DMS114 treated with DMSO at 0.1 percent for 48 hours (cell line): ENCODE measurements at regions not wholly inside any gene's neighbourhood (a gene's known extent, or its start where the extent isn't known, plus 50 kb on each side); places are given as distances from the start of the nearest gene placed in this dataset.
"Not testable (repeated sequence)": the region's sequence is repeated elsewhere in the genome, so short reads cannot be mapped to it uniquely, and the experiment has no call there.

Experiments used
- DNase-seq: peaks from one replicate; lab custom pipeline; 2025; ENCODE audit not compliant: unreplicated experiment; lab: John Stamatoyannopoulos, UW

DNA sequence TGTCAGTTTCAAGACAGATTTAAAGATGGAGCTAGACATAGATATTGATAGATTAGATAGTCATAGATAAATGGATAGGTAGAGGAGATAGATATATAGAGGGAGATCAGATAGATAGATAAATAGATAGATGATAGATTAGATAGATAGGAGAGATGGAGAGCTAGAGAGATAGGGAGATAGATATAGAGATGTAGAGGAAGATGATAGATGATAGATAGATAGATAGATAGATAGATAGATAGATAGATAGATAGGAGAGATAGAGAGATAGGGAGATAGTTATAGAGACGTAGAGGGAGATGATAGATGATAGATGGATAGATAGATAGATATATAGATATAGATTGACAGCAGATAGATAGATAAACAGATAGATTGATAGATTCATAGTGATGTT is 1038.8 kb upstream of the AUTS2 start:
- no peak for DNase-seq

DNA sequence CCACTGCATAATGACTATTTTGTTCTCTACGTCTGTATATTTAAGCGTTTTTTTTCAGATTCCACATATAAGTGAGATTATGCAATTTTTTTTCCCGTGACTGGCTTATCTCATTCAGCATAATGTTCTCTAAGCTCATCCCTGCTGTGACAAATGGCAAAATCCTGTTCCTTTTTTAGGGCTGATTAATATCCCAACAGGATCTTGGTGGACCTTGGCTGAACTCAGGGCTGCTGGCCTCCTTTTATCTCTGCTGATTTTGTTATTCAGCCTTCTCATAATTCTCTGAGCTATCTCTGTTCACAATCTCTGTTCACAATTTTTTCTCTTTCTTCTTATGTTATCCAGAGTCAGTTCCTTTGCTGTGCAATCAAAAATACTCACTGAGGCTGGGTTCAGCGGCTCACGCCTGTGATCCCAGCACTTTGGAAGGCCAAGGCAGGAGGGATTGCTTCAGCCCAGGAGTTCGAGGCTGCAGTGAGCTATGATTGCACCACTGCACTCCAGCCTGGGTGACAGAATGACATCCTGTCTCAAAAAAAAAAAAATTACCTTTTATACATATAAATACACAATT is 1035.9 kb upstream of the AUTS2 start:
- no peak for DNase-seq

DNA sequence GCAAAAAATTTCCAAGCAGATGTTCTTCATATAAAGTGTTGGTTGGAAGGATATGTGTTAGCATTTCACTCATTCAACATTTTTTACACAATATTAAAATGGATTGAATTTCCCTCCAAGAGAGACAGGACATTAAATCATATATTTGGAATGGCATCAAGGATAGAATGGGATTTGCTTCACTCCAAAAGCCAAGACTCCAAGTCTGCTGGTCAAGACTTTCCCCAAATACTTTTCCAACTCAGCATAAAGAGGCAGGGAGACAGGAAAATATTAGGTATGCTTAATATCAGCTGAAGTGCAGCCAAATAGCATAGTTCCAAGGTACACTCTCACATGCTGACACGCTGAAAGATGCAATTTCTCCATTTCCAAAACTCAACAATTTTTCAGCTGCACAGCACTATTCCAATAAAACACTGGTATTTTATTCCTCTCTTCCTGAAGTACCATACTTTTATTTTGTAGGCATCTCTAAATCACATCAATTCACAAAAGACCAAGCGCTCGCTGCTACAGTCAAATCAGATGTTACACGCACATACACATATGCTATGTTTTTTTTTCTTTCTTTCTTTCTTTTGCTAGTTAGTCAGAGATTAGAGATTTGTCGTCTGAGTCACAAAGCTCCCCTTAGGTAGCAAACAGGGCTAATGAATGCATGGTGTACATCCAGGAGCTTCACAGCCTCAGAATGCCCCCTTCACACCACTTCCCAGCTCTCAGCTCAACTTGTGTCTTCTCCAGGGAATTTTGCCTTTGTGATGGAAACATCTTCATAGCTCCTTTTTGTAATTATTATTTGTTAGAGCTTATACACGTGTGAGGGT is 1033.8 kb upstream of the AUTS2 start:
- DNase-seq, result no peak

DNA sequence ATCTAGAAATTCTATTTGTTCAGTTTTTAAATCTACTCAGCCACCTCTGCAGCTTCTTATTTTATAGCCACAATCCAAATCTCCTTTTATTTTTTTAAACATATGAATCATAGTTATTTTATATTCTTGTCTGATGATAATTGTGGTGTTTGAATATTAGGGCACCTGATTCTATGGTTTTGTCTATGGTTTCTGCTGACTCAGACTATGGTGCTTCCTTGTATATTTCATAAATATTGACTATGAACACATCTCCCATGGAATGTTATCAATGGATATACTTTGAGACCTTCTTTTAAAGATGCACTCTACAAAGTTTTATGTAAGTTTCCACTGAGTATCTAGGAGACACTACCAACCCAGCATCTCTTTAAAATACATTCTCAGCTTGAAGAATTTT is 1027.0 kb upstream of the AUTS2 start:
- DNase-seq, result no peak

DNA sequence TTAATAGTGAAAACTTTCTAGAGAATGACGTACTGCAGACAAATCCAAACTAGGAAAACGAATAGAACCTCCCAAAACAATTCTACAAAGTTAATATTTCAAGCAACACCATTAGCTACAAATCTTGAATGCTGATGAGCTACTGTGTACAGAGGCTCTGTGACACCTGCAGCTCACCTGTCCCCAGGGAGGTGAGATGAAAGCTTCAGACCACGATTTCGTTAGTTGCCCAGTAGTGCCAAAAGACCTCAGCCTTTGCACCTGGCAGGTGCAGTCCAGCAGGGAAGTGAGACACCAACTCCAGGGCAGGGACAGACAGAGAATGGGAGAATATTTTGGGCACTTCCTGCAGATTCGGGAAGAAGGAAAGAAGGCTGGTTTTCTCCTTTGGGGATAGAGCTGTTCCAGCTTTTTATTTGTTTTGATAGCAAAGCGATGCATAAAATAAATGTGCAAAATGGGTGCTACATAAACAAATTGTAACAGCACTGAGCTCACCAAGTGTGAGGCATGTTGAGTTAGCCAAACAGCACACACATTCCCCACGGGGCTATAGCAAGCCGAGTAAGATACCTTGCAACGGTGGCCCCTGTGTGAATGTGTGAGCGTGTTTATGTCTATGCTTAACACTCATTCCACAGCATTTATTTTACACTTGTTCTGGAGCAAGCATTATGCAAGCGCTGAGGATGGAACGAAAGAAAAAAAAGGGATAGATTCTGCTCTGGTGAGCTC is 1024.8 kb upstream of the AUTS2 start:
- no peak for DNase-seq

DNA sequence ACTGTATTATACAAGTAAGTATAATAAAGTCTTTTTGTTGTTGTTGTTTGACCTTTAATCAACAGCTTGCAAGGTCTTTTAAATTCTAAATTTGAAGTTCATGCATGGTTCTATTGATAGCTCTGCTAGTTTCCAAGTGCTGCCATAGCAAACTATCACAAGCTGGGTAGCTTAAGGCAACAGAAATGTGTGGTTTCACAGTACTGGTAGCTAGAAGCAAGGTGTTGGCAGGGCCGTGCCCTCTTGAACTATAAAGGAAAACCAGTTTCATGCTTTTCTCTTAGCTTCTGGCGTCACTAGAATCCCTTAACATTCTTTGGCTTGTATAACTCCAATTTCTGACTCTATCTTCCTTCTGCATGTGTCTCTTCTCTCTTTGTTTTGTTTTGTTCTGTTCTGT is 1021.9 kb upstream of the AUTS2 start:
- no peak for DNase-seq

DNA sequence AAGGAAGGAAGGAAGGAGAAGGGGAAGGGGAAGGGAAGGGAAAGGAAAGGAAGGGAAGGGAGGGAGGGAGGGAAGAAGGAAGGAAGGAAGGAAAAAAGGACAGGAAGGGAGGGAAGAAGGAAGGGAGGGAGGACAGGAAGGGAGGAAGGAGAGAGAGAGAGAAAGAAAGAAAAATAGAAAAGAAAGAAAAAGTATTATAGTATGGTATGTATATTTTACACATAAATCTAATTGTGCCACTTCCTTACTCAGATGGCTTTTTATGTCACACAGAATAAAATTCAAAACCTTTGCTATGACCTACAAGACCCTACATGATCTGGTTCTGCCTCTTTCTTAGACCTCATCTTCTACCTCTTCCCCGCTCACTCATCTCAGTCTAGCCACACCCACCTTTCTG is 1016.9 kb upstream of the AUTS2 start:
- DNase-seq, result no peak

DNA sequence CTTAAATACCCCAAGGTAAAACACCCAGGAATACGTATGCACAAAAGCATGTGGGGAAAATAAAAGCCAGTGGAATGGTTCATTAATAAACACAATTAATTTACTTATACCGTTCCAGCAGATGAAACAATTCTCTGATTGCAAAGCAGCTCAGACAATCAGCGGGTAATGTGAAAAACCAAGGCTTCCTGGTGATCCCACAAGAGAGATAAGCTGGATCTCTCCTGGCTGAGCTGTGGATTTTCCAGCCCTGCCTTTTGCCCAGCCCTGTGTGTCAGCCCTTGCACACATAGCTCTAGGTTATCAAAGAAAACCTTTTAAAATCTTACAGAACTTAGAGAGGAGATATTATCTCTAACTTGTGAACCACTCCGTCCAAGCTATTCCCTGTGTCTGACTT is 1010.7 kb upstream of the AUTS2 start:
- no peak for DNase-seq

DNA sequence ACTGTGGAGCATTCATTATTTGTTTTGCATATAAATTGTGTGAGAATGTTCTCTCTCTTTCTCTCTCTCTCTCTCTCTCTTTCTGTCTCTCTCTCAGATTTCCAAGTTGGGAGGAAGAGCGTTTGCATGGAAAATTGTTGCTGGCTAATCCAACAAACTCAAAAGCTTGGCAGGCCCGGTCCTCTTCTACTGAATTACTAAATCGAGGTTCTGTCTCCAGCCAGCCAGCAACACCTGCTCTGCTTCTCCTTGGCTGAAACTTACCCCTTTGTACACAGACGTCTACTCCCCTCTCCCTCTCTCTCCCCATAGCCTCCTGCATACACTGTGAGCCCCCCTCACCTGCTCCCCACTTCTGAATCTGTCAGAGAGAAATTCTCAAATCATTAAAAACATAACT is 996.4 kb upstream of the AUTS2 start:
- no peak for DNase-seq

DNA sequence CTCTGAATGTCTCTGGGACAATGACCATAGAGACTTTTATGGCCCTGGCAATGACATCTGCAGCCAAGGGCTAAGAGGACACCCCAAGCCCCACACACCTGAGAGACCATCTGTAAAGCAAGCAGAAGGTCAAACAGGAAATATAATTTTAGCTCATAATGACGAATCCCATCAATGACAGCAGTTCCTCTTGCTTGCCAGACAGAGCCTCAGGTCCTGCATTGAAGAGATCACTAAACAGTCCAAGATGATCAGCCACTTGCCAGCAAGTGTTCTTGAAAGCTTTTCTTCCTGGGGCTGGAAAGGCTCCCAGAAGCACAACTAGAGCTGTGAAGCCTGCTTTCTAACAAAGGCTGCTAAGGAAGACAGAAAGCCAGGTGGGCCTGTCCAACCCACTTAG is 993.7 kb upstream of the AUTS2 start:
- DNase-seq, result no peak

DNA sequence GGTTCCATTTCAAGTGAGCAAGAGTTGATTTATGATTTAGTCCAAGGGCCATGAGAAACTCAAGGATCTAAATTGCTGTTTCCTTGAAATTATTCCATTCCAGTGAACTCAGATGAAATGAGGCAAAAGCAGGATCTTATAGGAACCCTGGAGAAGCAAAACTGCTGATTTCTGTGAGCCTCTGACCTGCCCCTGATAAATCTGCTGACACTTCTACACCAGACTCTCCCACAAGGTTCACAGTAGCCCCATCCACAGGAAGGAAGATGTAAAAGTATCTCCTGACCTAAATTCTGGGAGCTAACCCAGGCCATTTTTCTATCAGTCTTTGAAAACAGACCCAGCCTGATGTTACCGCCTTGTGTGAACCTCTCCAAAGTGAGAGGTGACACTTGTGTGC is 987.6 kb upstream of the AUTS2 start:
- DNase-seq, result no peak

DNA sequence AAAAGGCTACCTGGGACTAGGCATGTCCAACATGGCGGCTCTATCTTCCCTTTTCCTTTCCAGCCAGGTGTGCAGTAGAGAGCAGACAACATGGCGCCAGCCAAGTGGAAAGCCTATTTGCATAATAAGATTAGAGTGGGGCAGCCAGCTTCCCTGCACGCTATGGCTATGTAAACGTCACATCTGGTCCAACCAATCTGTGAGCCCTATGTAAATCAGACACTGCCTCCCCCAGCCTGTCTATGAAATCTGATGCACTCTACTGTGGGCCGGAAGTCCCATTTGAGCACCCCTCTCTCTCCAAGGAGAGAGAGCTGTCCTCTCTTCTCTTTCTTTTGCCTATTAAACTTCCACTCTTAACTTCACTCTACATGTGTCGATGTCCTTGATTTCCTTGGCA is 984.9 kb upstream of the AUTS2 start:
- DNase-seq, result no peak

DNA sequence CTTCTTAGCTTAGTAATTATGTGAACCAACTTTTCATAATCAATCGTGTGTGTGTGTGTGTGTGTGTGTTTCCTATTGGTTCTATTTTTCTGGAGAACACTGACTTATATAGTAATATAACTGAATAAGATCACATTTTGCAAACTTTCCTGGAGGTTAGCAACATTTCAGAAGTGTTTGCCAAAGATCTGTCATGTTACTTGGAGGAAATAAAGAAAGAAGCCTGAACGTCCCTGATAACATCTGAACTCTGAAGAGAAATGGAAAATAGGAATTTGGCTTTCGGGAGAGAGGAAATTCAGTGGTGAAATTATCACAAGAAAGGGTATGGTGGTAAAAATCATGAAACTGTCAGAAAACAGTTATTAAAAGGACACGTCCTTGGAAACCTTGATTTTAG is 984.4 kb upstream of the AUTS2 start:
- DNase-seq, result no peak

DNA sequence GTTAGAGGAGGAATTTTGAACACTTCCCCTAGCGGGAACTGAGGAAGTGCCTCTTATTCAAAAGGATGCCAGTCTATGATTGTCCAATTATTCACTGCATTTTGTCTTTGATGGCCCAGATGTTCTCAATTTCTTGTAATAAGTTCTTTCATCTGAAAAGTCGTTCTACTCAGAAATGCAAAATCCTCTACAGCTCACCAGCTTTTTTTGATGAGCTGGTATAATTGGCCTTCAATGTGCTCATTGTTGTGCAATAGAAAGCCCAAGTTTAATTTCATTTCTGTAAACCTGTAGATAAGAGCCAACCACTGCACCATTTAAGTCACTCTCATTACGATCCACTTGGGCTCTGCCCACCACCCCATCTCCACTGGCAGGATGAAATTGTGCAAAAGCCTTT is 978.7 kb upstream of the AUTS2 start:
- no peak for DNase-seq

DNA sequence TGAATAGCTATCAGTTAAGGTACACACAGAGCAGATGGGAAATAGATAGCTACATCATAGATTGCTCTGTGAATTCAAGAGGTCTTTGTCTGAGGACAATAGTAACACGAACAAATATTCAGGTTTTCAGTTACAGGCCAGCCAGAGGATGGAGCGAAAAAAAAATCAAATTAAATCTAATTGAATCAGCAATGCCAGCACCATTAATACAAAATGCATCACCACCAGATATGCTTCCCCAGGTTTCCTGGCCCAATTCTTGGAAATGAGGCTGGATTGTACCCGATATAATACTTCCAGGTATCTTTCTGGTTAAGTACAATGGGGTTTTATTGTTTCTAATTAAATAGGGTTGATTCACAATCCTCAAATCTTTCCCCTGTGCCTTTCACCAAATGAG is 975.8 kb upstream of the AUTS2 start:
- DNase-seq, result no peak

DNA sequence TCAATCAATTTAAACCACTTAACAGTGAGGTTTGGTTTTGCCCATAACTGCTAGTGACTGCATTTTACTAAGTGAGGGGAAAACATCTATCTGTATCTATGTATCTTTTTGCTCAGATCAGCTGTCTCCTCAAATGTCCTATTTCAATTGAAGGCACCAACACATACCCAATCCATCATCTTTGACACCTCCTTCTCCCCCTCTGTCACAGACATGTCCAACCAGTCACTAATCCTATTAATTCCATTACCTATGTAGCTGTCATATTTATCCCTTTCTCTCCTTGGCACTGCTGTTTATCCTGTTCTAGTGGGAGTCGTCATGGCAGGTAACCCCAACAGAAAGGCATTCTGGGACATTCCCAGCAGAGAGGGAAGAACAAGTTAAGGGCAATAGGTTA is 975.2 kb upstream of the AUTS2 start:
- no peak for DNase-seq

DNA sequence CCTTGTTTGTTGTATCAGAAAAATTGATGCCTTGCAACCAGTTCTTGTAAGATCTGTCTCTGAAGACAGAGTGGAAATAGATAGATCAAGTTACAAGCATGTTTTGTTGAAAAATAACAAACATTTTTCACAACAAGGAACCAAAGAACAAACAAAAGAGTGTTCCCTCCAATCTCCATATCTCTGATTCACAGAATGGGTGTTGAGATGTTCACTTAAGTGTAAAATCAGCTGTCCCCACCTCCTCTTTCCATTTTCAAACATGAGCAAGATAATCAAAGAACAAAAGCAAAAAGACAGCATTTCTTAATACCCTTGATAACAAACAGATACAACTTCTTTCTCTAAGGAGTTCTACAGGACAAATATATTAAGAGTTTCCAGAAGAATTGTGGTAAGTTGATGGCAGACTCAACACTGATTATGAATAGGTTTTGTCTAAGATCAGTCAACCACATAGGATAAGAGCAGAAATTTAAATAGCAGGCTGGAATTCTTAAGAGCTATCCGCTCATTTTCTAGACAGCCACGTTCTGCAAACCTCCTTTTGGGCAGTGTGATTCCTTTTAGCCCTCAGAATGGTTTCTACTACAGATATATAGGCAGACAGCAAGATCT is 970.9 kb upstream of the AUTS2 start:
- no peak for DNase-seq

DNA sequence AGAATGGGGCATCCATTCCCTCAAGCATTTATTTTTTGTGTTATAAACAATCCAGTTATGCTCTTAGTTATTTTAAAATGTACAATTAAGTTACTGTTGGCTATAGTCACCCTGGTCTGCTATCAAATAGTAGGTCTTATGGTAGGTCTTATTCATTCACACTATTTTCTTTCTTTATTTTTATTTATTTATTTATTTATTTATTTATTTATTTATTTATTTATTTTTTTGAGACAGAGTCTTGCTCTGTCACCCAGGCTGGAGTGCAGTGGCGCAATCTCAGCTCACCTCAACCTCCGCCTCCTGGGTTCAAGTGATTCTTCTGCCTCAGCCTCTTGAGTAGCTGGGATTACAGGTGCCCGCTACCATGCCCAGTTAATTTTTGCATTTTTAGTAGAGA is 967.4 kb upstream of the AUTS2 start:
- DNase-seq, result not testable (repeated sequence)

DNA sequence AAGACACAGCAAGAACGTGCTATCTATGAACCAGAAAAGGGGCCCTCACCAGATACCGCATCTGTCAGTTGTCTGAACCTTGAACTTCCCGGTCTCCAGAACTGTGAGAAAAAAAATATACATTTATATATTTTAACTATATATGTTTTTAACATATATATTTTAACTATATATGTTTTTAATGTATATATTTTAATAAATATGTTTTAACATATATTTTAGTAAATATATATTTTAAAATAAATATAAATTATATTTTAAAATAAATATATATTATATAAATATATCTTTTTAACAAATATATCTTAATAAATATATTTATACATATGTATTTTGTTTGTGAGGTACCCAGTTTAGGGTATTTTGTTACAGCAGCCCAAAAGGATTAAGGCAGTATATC is 958.2 kb upstream of the AUTS2 start:
- no peak for DNase-seq

DNA sequence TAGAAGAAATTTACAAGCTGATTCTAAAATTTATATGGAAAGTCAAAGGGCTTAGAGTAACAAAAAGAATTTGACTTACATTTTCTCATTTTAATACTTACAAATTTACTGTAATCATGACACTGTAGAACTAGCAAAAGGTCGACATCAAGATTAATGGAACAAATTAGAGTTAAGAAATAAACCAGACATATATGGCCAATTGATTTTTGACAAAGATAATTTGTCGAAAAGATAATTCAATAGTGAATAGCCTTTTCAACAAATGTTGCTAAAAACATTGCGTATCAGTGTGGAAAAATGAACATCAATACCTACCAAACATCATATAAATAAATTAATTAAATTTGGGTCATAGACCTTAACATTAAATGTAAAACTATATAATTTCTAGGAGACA is 955.5 kb upstream of the AUTS2 start:
- DNase-seq, result no peak

DNA sequence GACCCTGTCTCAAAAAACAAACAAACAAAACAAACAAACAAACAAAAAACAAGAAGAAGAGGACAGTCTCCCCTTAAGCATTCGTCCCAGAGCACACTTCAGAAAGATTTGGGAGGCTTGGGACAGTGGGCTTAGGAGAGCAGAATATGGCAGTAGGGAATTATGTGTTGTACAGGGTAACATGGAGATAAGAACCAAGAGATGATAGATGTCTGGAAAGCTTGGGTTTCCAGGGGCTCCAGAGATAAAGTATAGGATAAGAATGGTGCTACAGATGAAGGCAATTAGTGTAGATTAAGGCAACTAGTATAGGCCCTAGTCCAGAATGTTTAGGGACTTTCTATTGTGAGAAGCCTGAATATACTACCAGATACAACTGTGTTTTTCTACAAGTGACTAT is 934.9 kb upstream of the AUTS2 start:
- DNase-seq, result no peak

DNA sequence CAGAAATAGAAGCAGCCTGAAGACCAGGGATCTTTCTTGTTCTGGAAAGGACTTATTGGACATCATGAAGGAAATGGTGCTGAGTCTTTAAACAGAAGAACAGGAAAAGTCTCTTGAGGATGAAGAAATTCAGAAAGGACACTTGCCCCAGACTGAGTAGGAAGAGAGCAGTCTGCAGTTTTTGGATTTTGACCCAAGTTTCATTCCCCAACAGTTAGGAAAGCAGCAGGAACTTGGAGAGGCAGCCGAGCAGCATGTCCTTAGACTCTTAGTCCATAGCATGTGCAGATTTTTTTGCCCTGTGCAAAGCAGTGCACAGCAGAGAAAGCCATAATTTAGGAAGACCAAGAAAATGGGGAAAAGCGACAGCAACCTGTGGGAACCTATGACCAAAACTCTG is 927.2 kb upstream of the AUTS2 start:
- no peak for DNase-seq
